Tongue (tissue), 1 donor: ENCODE measurements at regions not wholly inside any gene's neighbourhood (a gene's known extent, or its start where the extent isn't known, plus 50 kb on each side); places are given as distances from the start of the nearest gene placed in this dataset.
"Not testable (repeated sequence)": the region's sequence is repeated elsewhere in the genome, so short reads cannot be mapped to it uniquely, and the experiment has no call there.

Source experiments
- DNase-seq: peaks from one replicate; pipeline ENCODE4 v3.0.0-alpha.2; 2015

- no peak for DNase-seq
Observed at GRCh38 chr7:50251765-50252164, 52.8 kb upstream of the IKZF1 start.

GRCh38 chr7:50246551-50246950 lies 58.0 kb upstream of the IKZF1 start:
- DNase-seq, result no peak

GRCh38 chr7:50242111-50242510 lies 62.4 kb upstream of the IKZF1 start:
- not testable (repeated sequence) for DNase-seq

GRCh38 chr7:50240699-50241098 lies 63.8 kb upstream of the IKZF1 start:
- not testable (repeated sequence) for DNase-seq

GRCh38 chr7:50229964-50230363 lies 74.6 kb upstream of the IKZF1 start:
- no peak for DNase-seq

GRCh38 chr7:50228148-50228547 lies 76.4 kb upstream of the IKZF1 start:
- DNase-seq, result no peak

- DNase-seq, result no peak
Observed at GRCh38 chr7:50227726-50228125, 76.8 kb upstream of the IKZF1 start.

- no peak for DNase-seq
Observed at GRCh38 chr7:50226669-50227068, 77.8 kb upstream of the IKZF1 start.

- DNase-seq, result no peak
Observed at GRCh38 chr7:50226145-50226544, 78.4 kb upstream of the IKZF1 start.

- DNase-seq, result no peak
Observed at GRCh38 chr7:50221433-50221832, 83.1 kb upstream of the IKZF1 start.

GRCh38 chr7:50221028-50221427 lies 83.5 kb upstream of the IKZF1 start:
- no peak for DNase-seq

GRCh38 chr7:50220273-50220672 lies 84.2 kb upstream of the IKZF1 start:
- DNase-seq, result no peak

- DNase-seq, result no peak
Observed at GRCh38 chr7:50217821-50218281, 86.7 kb upstream of the IKZF1 start.

GRCh38 chr7:50217401-50217800 lies 87.1 kb upstream of the IKZF1 start:
- no peak for DNase-seq

GRCh38 chr7:50216626-50217025 lies 87.9 kb upstream of the IKZF1 start:
- no peak for DNase-seq

- DNase-seq, result no peak
Observed at GRCh38 chr7:50214771-50215170, 89.7 kb upstream of the IKZF1 start.

- no peak for DNase-seq
Observed at GRCh38 chr7:50214126-50214670, 90.3 kb upstream of the IKZF1 start.

GRCh38 chr7:50213622-50214017 lies 90.9 kb upstream of the IKZF1 start:
- no peak for DNase-seq

GRCh38 chr7:50212666-50213621 lies 91.6 kb upstream of the IKZF1 start:
- DNase-seq, result no peak

- DNase-seq, result no peak
Observed at GRCh38 chr7:50212016-50212325, 92.5 kb upstream of the IKZF1 start.

GRCh38 chr7:50211130-50212015 lies 93.1 kb upstream of the IKZF1 start:
- no peak for DNase-seq

- no peak for DNase-seq
Observed at GRCh38 chr7:50210706-50211115, 93.8 kb upstream of the IKZF1 start.
